ENCODE measurements at regions not wholly inside any gene's neighbourhood (a gene's known extent, or its start where the extent isn't known, plus 50 kb on each side); places are given as distances from the start of the nearest gene placed in this dataset.

DNA sequence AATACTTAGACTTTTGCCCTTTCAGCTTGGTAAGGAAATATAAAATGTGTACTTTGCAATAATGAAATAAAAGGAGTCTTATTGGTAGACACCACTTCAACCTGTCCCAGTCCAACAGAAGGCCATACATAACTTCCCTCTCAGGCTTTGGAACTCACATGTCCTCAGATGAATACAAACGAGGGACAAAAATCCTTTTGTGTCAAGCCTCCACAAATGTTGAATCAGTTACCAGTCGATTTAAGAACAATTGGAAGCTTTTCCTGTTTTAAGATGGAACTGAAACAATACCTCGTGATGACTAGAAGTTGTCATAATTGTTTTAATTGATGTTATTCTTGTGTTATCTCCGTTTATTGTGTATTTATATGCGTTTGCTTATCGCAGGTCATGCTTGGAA lies 385.1 kb upstream of the POU3F3 start:
- no peak for DNase-seq

GRCh38 chr2:104472076-104472475 lies 381.8 kb upstream of the POU3F3 start:
- no peak for DNase-seq

GRCh38 chr2:104473546-104473945 lies 380.4 kb upstream of the POU3F3 start:
- DNase-seq, result no peak

- no peak for DNase-seq
Measured at GRCh38 chr2:104474716-104475115, 379.2 kb upstream of the POU3F3 start.

- DNase-seq, result no peak
Measured at GRCh38 chr2:104476075-104476474, 377.8 kb upstream of the POU3F3 start.

GRCh38 chr2:104476563-104476988 lies 377.3 kb upstream of the POU3F3 start:
- no peak for DNase-seq

- DNase-seq, result no peak
Measured at GRCh38 chr2:104481341-104481740, 372.6 kb upstream of the POU3F3 start.

GRCh38 chr2:104487366-104487765 lies 366.5 kb upstream of the POU3F3 start:
- DNase-seq, result no peak

GRCh38 chr2:104493698-104494097 lies 360.2 kb upstream of the POU3F3 start:
- no peak for DNase-seq

GRCh38 chr2:104501342-104501741 lies 352.6 kb upstream of the POU3F3 start:
- no peak for DNase-seq

DNA sequence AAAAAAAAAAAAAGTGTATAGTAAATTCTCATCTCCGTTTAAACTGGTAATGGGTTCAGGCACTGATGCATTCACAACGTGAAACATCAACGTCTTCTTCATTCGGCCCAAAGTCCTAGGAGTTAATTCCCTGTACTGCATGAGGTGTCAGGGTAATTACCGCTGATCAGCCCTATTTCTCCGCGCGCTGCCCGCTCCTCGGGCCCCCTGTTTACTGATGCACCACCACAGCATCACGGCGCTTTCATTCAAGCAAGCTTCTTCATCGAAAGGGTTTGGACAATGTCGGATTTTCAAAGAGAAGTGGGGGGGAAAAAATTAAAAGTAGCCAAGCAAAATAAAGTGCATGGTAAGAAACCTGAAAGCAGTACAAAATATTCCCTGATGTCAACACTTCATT lies 352.0 kb upstream of the POU3F3 start:
- DNase-seq, result no peak

- DNase-seq, result no peak
Measured at GRCh38 chr2:104502901-104503300, 351.0 kb upstream of the POU3F3 start.

DNA sequence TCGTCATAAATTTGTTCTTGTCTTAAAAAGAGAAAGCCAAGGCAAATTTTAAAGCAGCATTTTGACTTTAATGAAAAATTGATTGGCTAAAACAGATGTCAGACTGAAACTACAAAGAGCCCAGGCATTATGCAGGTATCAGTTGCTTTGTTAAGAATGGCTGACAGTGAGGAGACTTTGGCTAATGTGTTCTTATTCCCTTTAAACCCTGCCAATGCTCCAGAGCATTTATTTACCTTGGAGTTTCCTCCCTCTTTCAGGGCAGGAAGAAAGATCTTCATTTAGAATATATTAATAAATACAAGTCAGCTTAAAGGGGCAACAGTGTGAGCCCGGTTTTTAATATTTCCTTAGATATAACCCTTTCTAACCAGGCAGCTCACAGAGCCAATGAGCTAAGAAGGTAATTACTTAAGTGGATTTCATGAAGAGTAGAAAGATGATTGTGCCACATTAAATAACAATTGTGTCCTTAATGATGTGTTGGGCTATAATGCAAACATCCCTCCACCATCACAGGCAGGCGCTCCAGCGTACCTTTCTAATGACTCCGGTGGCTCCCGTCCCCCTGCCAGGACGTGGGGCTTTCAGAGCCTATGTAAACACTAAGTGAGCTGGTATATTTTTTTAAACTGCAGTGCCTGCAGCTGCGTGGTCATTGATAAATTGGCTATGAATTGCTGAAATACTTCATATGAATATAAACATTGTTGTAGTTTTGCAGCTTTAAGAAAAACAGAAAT lies 349.4 kb upstream of the POU3F3 start:
- no peak for DNase-seq

DNA sequence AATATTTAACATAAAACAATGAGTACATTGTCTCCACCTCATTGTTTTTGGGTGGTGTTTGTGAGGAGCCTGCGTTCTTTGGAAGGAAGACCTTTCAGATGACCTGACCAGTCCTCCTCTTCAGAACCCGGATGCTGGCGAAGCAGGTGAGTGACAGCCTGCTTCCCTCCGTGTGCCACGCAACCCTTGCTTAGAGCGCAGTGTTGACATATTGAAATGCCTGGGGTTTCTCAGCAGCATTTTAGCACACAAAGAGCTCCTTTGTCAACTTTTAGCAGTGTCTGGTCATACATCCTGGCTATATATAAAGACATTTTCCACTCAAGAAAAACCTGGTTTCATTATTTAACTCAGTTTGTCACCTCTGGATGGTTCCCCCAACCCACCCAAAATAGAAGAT lies 335.7 kb upstream of the POU3F3 start:
- no peak for DNase-seq

GRCh38 chr2:104521247-104521646 lies 332.7 kb upstream of the POU3F3 start:
- no peak for DNase-seq

DNA sequence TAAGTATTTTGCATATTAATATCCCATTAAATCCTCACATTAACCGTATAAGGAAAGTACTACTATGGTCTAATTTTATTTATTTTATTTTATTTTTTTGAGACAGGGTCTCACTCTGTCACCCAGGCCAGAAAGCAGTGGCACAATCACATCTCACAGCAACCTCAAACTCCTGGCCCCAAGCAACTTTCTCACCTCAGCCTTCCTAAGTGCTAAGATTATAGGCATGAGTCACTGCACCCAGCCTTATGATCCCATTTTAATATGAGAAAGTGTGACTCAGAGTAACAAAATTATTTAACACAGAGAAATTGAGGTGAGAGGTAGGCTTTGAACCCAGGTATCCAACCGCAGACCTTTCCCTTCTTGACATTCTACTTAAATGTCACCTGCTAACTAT lies 330.0 kb upstream of the POU3F3 start:
- no peak for DNase-seq

GRCh38 chr2:104528101-104528500 lies 325.8 kb upstream of the POU3F3 start:
- no peak for DNase-seq

GRCh38 chr2:104531122-104531521 lies 322.8 kb upstream of the POU3F3 start:
- no peak for DNase-seq

- no peak for DNase-seq
Measured at GRCh38 chr2:104537116-104537515, 316.8 kb upstream of the POU3F3 start.

GRCh38 chr2:104538077-104538476 lies 315.8 kb upstream of the POU3F3 start:
- no peak for DNase-seq

- no peak for DNase-seq
Measured at GRCh38 chr2:104539649-104540048, 314.3 kb upstream of the POU3F3 start.

DNA sequence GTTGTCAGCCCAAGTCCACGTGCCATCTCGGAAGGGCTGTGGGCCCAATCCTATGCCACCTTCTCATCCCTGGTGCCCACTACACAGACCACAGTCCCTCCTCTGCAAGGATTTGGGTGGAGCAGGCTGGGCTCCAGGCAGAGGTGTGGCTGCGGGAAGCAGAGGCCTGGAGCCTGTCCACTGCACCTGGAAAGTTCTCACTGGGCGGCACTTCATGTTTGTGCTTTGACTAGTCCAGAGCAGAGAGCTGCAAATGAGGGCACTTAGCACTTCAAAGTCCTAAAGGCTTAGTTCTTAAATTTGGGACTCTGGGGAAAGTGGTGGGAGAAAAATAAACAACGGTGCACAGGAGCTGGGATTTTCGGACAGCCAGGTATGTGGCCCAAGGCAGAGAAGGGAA lies 308.9 kb upstream of the POU3F3 start:
- no peak for DNase-seq

DNA sequence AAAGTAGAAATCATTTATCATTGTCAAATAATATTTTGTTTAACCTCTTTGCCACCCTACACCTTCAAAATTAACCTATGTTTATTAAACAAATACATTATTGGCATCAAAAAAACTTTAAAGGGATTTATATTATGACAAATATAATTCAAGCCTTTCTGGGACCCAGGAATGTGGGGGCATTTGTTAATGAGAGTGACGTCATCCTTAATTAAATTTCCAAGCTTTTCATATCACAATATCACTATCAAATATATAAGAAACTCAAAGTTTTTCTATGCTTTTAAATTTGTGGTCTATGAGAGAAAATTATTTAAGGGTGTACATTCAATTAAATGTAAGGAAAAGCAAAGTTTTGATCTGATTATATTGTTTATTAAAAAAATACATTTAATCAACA lies 307.4 kb upstream of the POU3F3 start:
- no peak for DNase-seq

- no peak for DNase-seq
Measured at GRCh38 chr2:104547221-104547620, 306.7 kb upstream of the POU3F3 start.

DNA sequence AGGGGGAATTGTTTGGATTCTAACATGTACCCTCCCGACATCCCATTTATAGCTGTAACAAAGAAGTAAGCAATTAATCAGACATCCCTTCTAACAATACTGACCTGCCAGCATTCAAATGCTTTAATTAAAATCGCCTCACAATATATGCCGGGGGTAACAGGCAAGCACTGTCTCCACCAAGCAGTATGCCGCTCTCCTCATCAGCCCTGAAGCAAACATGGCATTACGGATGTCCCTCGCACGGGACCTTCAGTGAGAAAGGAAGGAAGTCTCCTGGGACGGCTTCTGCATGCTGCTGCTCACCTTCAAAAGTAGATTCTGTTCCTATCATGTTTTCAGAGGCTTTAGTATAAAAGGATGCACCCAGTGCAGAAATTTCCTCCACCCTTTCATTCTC lies 292.7 kb upstream of the POU3F3 start:
- no peak for DNase-seq
